ENCODE measurements at regions not wholly inside any gene's neighbourhood (a gene's known extent, or its start where the extent isn't known, plus 50 kb on each side); places are given as distances from the start of the nearest gene placed in this dataset.

DNA sequence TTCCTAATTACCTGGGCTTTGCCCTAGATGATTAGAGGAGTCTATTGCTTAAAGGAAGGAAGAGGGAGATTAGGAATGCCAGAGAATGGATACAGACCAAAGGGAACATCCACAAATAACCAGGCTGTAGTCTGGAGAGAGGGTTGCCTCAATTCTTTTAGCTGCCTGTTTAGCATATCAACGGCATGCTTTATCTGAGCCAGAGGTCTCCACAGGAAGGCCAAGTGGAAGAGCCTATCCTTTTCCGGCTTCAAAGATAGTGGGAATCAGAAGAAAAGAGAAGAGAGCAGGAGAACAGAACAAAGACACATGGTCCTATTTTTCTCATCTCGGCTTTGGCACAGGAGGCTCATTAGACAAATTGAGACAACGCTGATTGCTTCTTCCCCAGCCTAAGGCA lies 142.4 kb downstream of the NMUR2 start:
- TF ChIP-seq, protein P1, sequence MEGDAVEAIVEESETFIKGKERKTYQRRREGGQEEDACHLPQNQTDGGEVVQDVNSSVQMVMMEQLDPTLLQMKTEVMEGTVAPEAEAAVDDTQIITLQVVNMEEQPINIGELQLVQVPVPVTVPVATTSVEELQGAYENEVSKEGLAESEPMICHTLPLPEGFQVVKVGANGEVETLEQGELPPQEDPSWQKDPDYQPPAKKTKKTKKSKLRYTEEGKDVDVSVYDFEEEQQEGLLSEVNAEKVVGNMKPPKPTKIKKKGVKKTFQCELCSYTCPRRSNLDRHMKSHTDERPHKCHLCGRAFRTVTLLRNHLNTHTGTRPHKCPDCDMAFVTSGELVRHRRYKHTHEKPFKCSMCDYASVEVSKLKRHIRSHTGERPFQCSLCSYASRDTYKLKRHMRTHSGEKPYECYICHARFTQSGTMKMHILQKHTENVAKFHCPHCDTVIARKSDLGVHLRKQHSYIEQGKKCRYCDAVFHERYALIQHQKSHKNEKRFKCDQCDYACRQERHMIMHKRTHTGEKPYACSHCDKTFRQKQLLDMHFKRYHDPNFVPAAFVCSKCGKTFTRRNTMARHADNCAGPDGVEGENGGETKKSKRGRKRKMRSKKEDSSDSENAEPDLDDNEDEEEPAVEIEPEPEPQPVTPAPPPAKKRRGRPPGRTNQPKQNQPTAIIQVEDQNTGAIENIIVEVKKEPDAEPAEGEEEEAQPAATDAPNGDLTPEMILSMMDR (IDR thresholded peaks at IDR 0.05; ENCODE audit: low read depth, low read length): no peak
- Histone ChIP-seq H3K9me3 (ENCODE audit: low read depth) (no peaks in the 10 kb centered on the region), H3K4me1 (ENCODE audit: low read depth) (no peaks in the 10 kb centered on the region), H3K27ac (no peak overlapping the region), H3K27me3 (no peaks in the 10 kb centered on the region), H3K4me3 (no peak overlapping the region), H3K36me3 (no peaks in the 10 kb centered on the region)
- DNase-seq (ENCODE audit: low read depth in 1 of 2, low spot score in 1 of 2): no peak

DNA sequence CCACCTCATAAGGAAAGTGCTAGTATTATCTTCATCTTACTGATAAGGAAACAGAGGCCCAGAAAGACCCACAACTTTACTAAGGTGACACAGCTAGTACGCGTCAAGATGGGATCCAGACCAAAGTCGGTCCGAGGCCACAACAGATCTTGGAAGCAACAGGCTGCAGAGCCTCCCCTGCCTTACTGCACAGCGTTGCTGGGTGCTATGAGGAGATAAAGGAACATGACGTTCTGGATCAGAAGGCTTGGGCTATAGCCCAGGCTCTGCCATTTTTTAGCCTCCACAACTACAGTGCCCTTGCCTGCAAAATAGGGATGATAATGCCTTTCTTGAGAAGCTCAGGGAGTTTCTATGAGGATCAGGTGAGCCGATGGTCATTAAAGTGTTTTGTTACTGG lies 144.1 kb downstream of the NMUR2 start:
- H3K36me3 ChIP-seq: no peaks in the 10 kb centered on the region
- no peak for DNase-seq (ENCODE audit: low read depth in 1 of 2, low spot score in 1 of 2)
- H3K4me3 ChIP-seq: no peak overlapping the region
- no peaks in the 10 kb centered on the region for H3K27me3 ChIP-seq
- no peaks in the 10 kb centered on the region for H3K4me1 ChIP-seq (ENCODE audit: low read depth)
- TF ChIP-seq, protein P1 (IDR thresholded peaks at IDR 0.05; ENCODE audit: low read depth, low read length): no peak
- H3K9me3 ChIP-seq (ENCODE audit: low read depth): no peaks in the 10 kb centered on the region
- no peak overlapping the region for H3K27ac ChIP-seq

DNA sequence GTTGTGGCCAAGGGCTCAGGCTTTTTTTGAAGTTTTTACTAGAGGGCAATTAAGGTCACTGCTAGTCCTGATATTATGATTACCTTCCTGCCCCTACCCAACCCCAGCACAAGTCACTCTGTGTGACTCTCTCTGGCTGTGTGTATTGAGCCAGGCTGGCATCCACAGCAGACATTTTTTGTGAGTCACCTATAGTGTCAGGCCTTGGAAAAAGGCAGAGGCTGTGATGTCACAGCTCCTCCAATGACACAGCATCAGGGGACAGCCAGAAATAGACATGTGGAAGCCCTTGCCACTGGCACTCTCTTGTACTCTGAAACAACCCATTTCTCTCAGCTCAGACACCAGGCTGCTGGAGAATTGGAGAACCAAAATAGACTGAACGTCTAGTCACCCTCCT lies 145.4 kb downstream of the NMUR2 start:
- Histone ChIP-seq H3K27me3 (no peaks in the 10 kb centered on the region), H3K36me3 (no peaks in the 10 kb centered on the region), H3K27ac (no peak overlapping the region), H3K4me1 (ENCODE audit: low read depth) (no peaks in the 10 kb centered on the region), H3K9me3 (ENCODE audit: low read depth) (no peaks in the 10 kb centered on the region), H3K4me3 (no peak overlapping the region)
- TF ChIP-seq, protein P1 (IDR thresholded peaks at IDR 0.05; ENCODE audit: low read depth, low read length): no peak
- DNase-seq (ENCODE audit: low read depth in 1 of 2, low spot score in 1 of 2): no peak

DNA sequence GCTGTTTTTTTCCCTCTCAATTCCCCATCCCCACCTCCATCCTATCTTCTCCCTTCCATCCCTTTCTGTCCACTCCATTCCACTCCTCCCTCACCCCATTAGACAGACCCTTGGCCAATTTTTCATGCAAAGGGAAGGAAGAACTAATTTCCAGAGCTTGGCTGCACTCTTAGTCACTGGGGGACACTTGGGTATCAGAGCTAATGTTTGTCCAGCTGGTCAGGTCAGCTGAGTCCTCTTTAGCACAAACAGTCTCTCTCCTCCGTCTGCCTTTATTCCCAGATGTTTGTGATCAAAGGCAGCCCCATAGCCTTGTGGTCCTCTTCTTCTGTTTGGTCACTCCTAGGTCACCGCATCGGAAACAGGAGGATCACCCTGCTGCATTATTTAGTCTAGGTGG lies 148.5 kb downstream of the NMUR2 start:
- H3K9me3 ChIP-seq (ENCODE audit: low read depth): no peaks in the 10 kb centered on the region
- no peak overlapping the region for H3K4me3 ChIP-seq
- H3K27me3 ChIP-seq: no peaks in the 10 kb centered on the region
- H3K36me3 ChIP-seq: no peaks in the 10 kb centered on the region
- TF ChIP-seq, protein P1 (IDR thresholded peaks at IDR 0.05; ENCODE audit: low read depth, low read length): no peak
- H3K4me1 ChIP-seq (ENCODE audit: low read depth): no peaks in the 10 kb centered on the region
- no peak overlapping the region for H3K27ac ChIP-seq
- no peak for DNase-seq (ENCODE audit: low read depth in 1 of 2, low spot score in 1 of 2)

DNA sequence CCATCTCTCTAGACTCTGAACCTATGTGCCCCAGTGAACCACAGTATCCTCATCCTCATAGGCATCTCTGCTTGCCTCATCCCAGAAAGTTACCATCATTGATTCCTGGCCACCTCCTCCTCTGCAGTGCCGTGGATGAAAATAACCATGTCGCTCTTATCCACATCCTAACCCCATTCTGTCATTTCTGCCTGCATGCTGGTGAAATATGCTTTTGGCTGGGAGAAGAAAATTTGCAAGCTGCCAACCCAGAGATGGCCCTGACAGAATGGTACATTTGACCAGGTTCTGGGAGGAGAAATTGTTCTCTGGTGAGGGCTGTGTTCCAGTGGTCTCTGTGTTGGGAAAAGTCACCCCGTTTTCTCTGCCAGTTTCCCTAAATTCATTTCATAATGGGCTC lies 149.7 kb downstream of the NMUR2 start:
- Histone ChIP-seq H3K4me1 (ENCODE audit: low read depth) (no peaks in the 10 kb centered on the region), H3K27me3 (no peaks in the 10 kb centered on the region), H3K36me3 (no peaks in the 10 kb centered on the region), H3K4me3 (no peak overlapping the region), H3K27ac (no peak overlapping the region), H3K9me3 (ENCODE audit: low read depth) (no peaks in the 10 kb centered on the region)
- DNase-seq (ENCODE audit: low read depth in 1 of 2, low spot score in 1 of 2): no peak
- TF ChIP-seq, protein P1 (IDR thresholded peaks at IDR 0.05; ENCODE audit: low read depth, low read length): no peak

DNA sequence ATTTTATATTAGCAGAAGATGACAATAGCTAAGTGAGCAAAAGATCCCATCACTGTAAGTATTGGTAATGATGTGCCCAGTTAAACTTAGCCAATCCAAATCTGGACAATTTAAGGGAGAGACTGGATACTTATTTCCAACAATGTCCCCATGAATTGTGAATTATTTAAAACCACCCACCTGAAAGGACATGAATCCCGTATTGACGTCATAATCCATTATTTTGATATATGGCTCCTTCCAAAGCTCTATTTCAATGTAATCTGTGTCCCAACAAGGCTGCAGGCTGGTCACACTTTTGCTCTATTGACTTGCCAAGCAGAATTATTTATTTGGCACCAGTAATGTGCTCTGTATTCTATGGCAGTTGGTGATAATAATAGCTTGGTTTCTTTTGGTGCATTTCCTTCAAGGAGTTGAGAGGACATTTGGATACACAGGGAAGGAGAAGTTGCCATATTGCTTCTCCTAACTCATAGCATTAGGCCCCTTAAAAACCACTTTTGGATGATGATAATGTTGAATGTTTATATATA lies 157.2 kb downstream of the NMUR2 start:
- DNase-seq (ENCODE audit: low read depth in 1 of 2, low spot score in 1 of 2): no peak

More for the DNA sequence above, 157.2 kb downstream of the NMUR2 start:
- TF ChIP-seq, protein P1 (IDR thresholded peaks at IDR 0.05; ENCODE audit: low read depth, low read length): no peak
- Histone ChIP-seq H3K36me3 (no peaks in the 10 kb centered on the region), H3K4me1 (ENCODE audit: low read depth) (no peaks in the 10 kb centered on the region), H3K27ac (no peak overlapping the region), H3K4me3 (no peak overlapping the region), H3K27me3 (no peaks in the 10 kb centered on the region), H3K9me3 (ENCODE audit: low read depth) (no peaks in the 10 kb centered on the region)

All from cardiac muscle cell (in vitro differentiated cells and primary cell).